ENCODE measurements at regions not wholly inside any gene's neighbourhood (a gene's known extent, or its start where the extent isn't known, plus 50 kb on each side); places are given as distances from the start of the nearest gene placed in this dataset.

GRCh38 chr13:70388935-70389334, 280.7 kb upstream of the KLHL1 start:
- no peak for DNase-seq

GRCh38 chr13:70386919-70387318, 278.7 kb upstream of the KLHL1 start:
- DNase-seq: no peak

- no peak for DNase-seq
Observed at GRCh38 chr13:70385852-70386251, 277.6 kb upstream of the KLHL1 start.

GRCh38 chr13:70384156-70384555, 275.9 kb upstream of the KLHL1 start:
- DNase-seq: no peak

- no peak for DNase-seq
Observed at GRCh38 chr13:70380809-70381208, 272.6 kb upstream of the KLHL1 start.

- no peak for DNase-seq
Observed at GRCh38 chr13:70375718-70376117, 267.5 kb upstream of the KLHL1 start.

- no peak for DNase-seq
Observed at GRCh38 chr13:70370924-70371323, 262.7 kb upstream of the KLHL1 start.

- DNase-seq: no peak
Observed at GRCh38 chr13:70366720-70367119, 258.5 kb upstream of the KLHL1 start.

- no peak for DNase-seq
Observed at GRCh38 chr13:70363991-70364390, 255.7 kb upstream of the KLHL1 start.

GRCh38 chr13:70362820-70363570, 254.7 kb upstream of the KLHL1 start:
- no peak for DNase-seq

GRCh38 chr13:70357031-70357430, 248.8 kb upstream of the KLHL1 start:
- DNase-seq: no peak

GRCh38 chr13:70353096-70353495, 244.8 kb upstream of the KLHL1 start:
- DNase-seq: no peak

- no peak for DNase-seq
Observed at GRCh38 chr13:70347947-70348620, 239.8 kb upstream of the KLHL1 start.

- no peak for DNase-seq
Observed at GRCh38 chr13:70339738-70340137, 231.5 kb upstream of the KLHL1 start.

GRCh38 chr13:70338609-70339008, 230.4 kb upstream of the KLHL1 start:
- DNase-seq: no peak

- DNase-seq: no peak
Observed at GRCh38 chr13:70336866-70337265, 228.6 kb upstream of the KLHL1 start.

- no peak for DNase-seq
Observed at GRCh38 chr13:70333752-70334151, 225.5 kb upstream of the KLHL1 start.

- no peak for DNase-seq
Observed at GRCh38 chr13:70330697-70331361, 222.6 kb upstream of the KLHL1 start.

- no peak for DNase-seq
Observed at GRCh38 chr13:70324519-70324918, 216.3 kb upstream of the KLHL1 start.

GRCh38 chr13:70311191-70311590, 202.9 kb upstream of the KLHL1 start:
- peak; percentile 8 to 12 for DNase-seq

GRCh38 chr13:70310396-70311119, 202.3 kb upstream of the KLHL1 start:
- peak; percentile 32 to 35 for DNase-seq

GRCh38 chr13:70297189-70297616, 189.0 kb upstream of the KLHL1 start:
- DNase-seq: no peak

Data from right lung (tissue), 2 donors.